GM12878 (cell line): ENCODE measurements at regions not wholly inside any gene's neighbourhood (a gene's known extent, or its start where the extent isn't known, plus 50 kb on each side); places are given as distances from the start of the nearest gene placed in this dataset.

Experiments used
- ATAC-seq: fragments of 200-7000 bp; cut with Tn5 transposase; 3 replicates; pipeline ENCODE4 v1.9.1; 2020; ENCODE audit warnings: mild to moderate bottlenecking, moderate library complexity
- BruUV-seq: library from RNA; stranded (reverse); fragments of 400-500 nt; replicated peaks from 2 replicates; lab custom pipeline; 2021; lab: Mats Ljungman, UMichigan
- CTCF ChIA-PET: fragments of 300-600 bp; sonication (Branson Sonifier 250); formaldehyde crosslinking; extraction: SDS; loops from one replicate; lab custom pipeline; 2021; ENCODE audit warnings: inconsistent platforms; lab: Yijun Ruan, JAX
- POLR2A ChIA-PET: fragments of 350-600 bp; formaldehyde crosslinking; extraction: SDS; loops from one replicate; lab custom pipeline; 2021; ENCODE audit warnings: inconsistent platforms; lab: Charles Lee
- RAD21 ChIA-PET: fragments of 300-600 bp; sonication (Branson Sonifier 250); formaldehyde crosslinking; loops from one replicate; lab custom pipeline; 2023; ENCODE audit warnings: antibody characterized with exemption; ENCODE audit not compliant: unreplicated experiment; lab: Charles Lee
- SMC1A ChIA-PET: fragments of 300-600 bp; sonication (Branson Sonifier 250); formaldehyde crosslinking; loops from one replicate; lab custom pipeline; 2023; ENCODE audit not compliant: unreplicated experiment, uncharacterized antibody; lab: Charles Lee
- DNase-seq: peaks from one replicate; pipeline ENCODE4 v3.0.0-alpha.2; 2011; ENCODE audit warnings: low read depth, low spot score
- FAIRE-seq: peaks from 3 replicates; lab custom pipeline; 2011; peaks lifted over from hg19 to GRCh38; lab: Jason Lieb, UNC
- H2AFZ ChIP-seq: 2 replicates; pipeline ENCODE4 v1.6.0; 2011; ENCODE audit warnings: low read depth, low read length, control low read depth; ENCODE audit not compliant: control insufficient read depth
- H3K27ac ChIP-seq: 2 replicates; pipeline ENCODE4 v1.5.1; 2011; ENCODE audit warnings: control low read depth; ENCODE audit not compliant: control insufficient read depth, insufficient read depth
- H3K27me3 ChIP-seq, 2 experiments: replicated peaks in 1 of 2; 2 replicates each; pipeline versions ENCODE4 v1.6.0 to v1.6.1; 2011; ENCODE audit warnings: low read length in 1 of 2; ENCODE audit not compliant: control insufficient read depth in 2 of 2, insufficient read depth in 2 of 2
- H3K36me3 ChIP-seq, 2 experiments: 2 replicates each; pipeline ENCODE4 v1.5.1; 2011; ENCODE audit warnings: low read length in 1 of 2; ENCODE audit not compliant: control insufficient read depth in 2 of 2, insufficient read depth in 2 of 2
- H3K4me1 ChIP-seq: 2 replicates; pipeline ENCODE4 v1.6.1; 2011; ENCODE audit warnings: mild to moderate bottlenecking, low read length, moderate library complexity, mixed read lengths; ENCODE audit not compliant: control insufficient read depth, insufficient read depth
- H3K4me2 ChIP-seq: 2 replicates; pipeline ENCODE4 v1.6.0; 2011; ENCODE audit warnings: control low read depth; ENCODE audit not compliant: control insufficient read depth, insufficient read depth
- H3K4me3 ChIP-seq: fragments of 200-600 bp; sonication (generic); 2 replicates; pipeline ENCODE4 v1.5.1; 2016
- H3K79me2 ChIP-seq: 2 replicates; pipeline ENCODE4 v1.6.0; 2011; ENCODE audit warnings: low read length; ENCODE audit not compliant: control insufficient read depth, insufficient read depth
- H3K9ac ChIP-seq: 2 replicates; pipeline ENCODE4 v1.8.0; 2011; ENCODE audit warnings: low read length, control low read depth, mixed read lengths; ENCODE audit not compliant: control insufficient read depth, insufficient read depth
- H3K9me3 ChIP-seq: replicated peaks from 3 replicates; pipeline ENCODE4 v1.5.1; 2011; ENCODE audit warnings: mild to moderate bottlenecking, low read length; ENCODE audit not compliant: control insufficient read depth, insufficient read depth
- H4K20me1 ChIP-seq: 2 replicates; pipeline ENCODE4 v1.6.0; 2011; ENCODE audit not compliant: control insufficient read depth, insufficient read depth
- CBX3 ChIP-seq: fragments of 200-600 bp; sonication (generic); IDR thresholded peaks from 2 replicates; pipeline ENCODE4 v1.6.1; 2016; ENCODE audit warnings: low read depth, borderline replicate concordance
- GABPA ChIP-seq: IDR thresholded peaks from 2 replicates; pipeline ENCODE4 v1.6.1; 2014; ENCODE audit warnings: antibody characterized with exemption, low read depth, mild to moderate bottlenecking, inconsistent platforms
- HCFC1 ChIP-seq: fragments of 150-350 bp; IDR thresholded peaks from 2 replicates; pipeline ENCODE4 v1.6.1; 2014; ENCODE audit warnings: low read length
- KDM1A ChIP-seq: fragments of 200-600 bp; sonication (generic); IDR thresholded peaks from 2 replicates; pipeline ENCODE4 v1.6.1; 2016; ENCODE audit warnings: borderline replicate concordance
- LARP7 ChIP-seq: fragments of 450-650 bp; IDR thresholded peaks from 2 replicates; pipeline ENCODE4 v1.6.1; 2017; ENCODE audit warnings: mild to moderate bottlenecking
- MYC ChIP-seq: IDR thresholded peaks from 2 replicates; pipeline ENCODE4 v1.6.1; 2011; ENCODE audit warnings: mild to moderate bottlenecking, low read length, moderate library complexity, inconsistent platforms; ENCODE audit not compliant: insufficient read depth, insufficient replicate concordance, insufficient read length, severe bottlenecking
- NFYB ChIP-seq: IDR thresholded peaks from 2 replicates; pipeline ENCODE4 v1.6.1; 2011; ENCODE audit warnings: low read depth, mild to moderate bottlenecking, low read length, improper control_type of control experiment, moderate library complexity; ENCODE audit not compliant: insufficient read depth
- POLR2AphosphoS2 ChIP-seq: IDR thresholded peaks from 2 replicates; pipeline ENCODE4 v1.6.1; 2011; ENCODE audit warnings: low read depth, mild to moderate bottlenecking, low read length, improper control_type of control experiment, moderate library complexity
- RBBP5 ChIP-seq: fragments of 200-600 bp; sonication (generic); conservative IDR thresholded peaks from 2 replicates; pipeline ENCODE4 v1.6.1; 2016
- SUPT20H ChIP-seq: IDR thresholded peaks from 2 replicates; pipeline ENCODE4 v1.6.1; 2011; ENCODE audit warnings: low read depth, mild to moderate bottlenecking, low read length, moderate library complexity, borderline replicate concordance; ENCODE audit not compliant: control insufficient read depth
- TCF12 ChIP-seq: IDR thresholded peaks from 2 replicates; pipeline ENCODE4 v1.6.1; 2011; ENCODE audit warnings: low read depth, mild to moderate bottlenecking, low read length
- TCF3 ChIP-seq: IDR thresholded peaks from 2 replicates; pipeline ENCODE4 v1.6.1; 2012; ENCODE audit warnings: low read depth, mild to moderate bottlenecking, low read length, borderline replicate concordance; ENCODE audit not compliant: insufficient read depth
- WGBS: methylation state at CpG from one replicate; pipeline ENCODE4 v1.1.6; 2016; ENCODE audit warnings: low lambda C conversion rate; ENCODE audit not compliant: insufficient replicate concordance, insufficient coverage; ENCODE audit errors: missing lambda C conversion rate; 5-methylcytosine and 5-hydroxymethylcytosine counted together
- in situ Hi-C: fragments of 300-500 bp; cut with MboI; formaldehyde crosslinking; loops from 9 replicates; pipeline ENCODE4 v1.14.3; 2018; ENCODE audit warnings: mixed read lengths
- intact Hi-C: fragments of 100-400 bp; cut with micrococcal nuclease; formaldehyde crosslinking; loops from one replicate; pipeline ENCODE4 v1.14.2; 2022; ENCODE audit not compliant: unreplicated experiment
- TF ChIP-seq, protein P1 (sequence below): fragments of 450-650 bp; IDR thresholded peaks from 2 replicates; pipeline ENCODE4 v1.6.1; 2017; ENCODE audit warnings: mild to moderate bottlenecking, moderate library complexity
- TF ChIP-seq, protein P2 (sequence below): IDR thresholded peaks from 2 replicates; pipeline ENCODE4 v1.6.1; 2012; ENCODE audit warnings: improper control_type of control experiment, low read depth, low read length; ENCODE audit not compliant: insufficient replicate concordance

DNA sequence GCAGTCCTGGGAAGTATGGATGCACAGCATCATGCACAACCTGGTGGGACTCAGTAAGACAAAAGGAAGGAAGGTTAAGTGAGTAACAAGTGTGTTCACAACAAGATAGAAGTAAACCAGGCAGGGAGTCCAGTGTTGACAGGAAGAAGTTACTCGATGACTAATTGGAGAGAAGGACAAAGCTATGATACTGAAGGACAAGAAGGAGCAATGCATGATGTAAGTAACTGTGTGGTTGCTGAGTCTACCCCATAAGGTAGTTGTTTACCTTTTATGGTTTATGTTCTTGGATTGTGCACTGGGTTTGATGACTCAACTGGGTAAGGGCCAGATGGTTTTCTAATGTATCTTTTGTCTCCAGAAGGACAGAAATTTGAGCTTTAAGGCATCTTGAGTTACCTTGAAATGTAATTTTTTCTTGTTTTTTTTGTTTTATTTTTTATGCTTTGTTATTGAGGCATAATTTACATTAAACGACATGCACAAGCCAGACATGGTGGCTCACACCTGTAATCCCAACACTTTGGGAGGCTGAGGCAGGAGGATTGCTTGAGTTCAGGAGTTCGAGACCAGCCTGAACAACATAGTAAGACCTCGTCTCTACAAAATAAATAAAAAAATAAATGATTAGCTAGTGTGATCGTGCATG, 89.2 kb upstream of the CAST start:
- H3K4me2 ChIP-seq: no peak overlapping the region
- no peaks in the 10 kb centered on the region for H3K4me1 ChIP-seq
- H2AFZ ChIP-seq: no peak overlapping the region
- H4K20me1 ChIP-seq: no peaks in the 10 kb centered on the region
- in situ Hi-C loops (no loop called here), intact Hi-C loops (no loop called here)
- no peaks in the 10 kb centered on the region for H3K27me3 ChIP-seq
- BruUV-seq: no TSS peak
- FAIRE-seq (peak; percentile 65), ATAC-seq (peak; percentile 24; the same call in 1 of the 3 replicates), DNase-seq (no peak)
- H3K27ac ChIP-seq: no peak overlapping the region
- no peak overlapping the region for H3K4me3 ChIP-seq
- H3K9me3 ChIP-seq: no peaks in the 10 kb centered on the region
- ChIA-PET POLR2A (no interaction called here), CTCF (no interaction called here), SMC1A (interaction anchor here (1.3 to 1.5 kb wide), 2 partner anchors 8 to 33 kb away, joined by 3 read pairs; no protein-coding TSS in a partner anchor), RAD21 (no interaction called here)
- no peak overlapping the region for H3K9ac ChIP-seq
- H3K79me2 ChIP-seq: no peaks in the 10 kb centered on the region
- H3K36me3 ChIP-seq: no peaks in the 10 kb centered on the region
- WGBS: 33% methylated on average over 5 of the region's 5 CpGs
- TF ChIP-seq, protein P1, sequence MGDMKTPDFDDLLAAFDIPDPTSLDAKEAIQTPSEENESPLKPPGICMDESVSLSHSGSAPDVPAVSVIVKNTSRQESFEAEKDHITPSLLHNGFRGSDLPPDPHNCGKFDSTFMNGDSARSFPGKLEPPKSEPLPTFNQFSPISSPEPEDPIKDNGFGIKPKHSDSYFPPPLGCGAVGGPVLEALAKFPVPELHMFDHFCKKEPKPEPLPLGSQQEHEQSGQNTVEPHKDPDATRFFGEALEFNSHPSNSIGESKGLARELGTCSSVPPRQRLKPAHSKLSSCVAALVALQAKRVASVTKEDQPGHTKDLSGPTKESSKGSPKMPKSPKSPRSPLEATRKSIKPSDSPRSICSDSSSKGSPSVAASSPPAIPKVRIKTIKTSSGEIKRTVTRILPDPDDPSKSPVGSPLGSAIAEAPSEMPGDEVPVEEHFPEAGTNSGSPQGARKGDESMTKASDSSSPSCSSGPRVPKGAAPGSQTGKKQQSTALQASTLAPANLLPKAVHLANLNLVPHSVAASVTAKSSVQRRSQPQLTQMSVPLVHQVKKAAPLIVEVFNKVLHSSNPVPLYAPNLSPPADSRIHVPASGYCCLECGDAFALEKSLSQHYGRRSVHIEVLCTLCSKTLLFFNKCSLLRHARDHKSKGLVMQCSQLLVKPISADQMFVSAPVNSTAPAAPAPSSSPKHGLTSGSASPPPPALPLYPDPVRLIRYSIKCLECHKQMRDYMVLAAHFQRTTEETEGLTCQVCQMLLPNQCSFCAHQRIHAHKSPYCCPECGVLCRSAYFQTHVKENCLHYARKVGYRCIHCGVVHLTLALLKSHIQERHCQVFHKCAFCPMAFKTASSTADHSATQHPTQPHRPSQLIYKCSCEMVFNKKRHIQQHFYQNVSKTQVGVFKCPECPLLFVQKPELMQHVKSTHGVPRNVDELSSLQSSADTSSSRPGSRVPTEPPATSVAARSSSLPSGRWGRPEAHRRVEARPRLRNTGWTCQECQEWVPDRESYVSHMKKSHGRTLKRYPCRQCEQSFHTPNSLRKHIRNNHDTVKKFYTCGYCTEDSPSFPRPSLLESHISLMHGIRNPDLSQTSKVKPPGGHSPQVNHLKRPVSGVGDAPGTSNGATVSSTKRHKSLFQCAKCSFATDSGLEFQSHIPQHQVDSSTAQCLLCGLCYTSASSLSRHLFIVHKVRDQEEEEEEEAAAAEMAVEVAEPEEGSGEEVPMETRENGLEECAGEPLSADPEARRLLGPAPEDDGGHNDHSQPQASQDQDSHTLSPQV: no peak
- no peak for TF ChIP-seq MYC
- no peak for TF ChIP-seq NFYB
- TF ChIP-seq TCF12: no peak
- TF ChIP-seq, protein P2, sequence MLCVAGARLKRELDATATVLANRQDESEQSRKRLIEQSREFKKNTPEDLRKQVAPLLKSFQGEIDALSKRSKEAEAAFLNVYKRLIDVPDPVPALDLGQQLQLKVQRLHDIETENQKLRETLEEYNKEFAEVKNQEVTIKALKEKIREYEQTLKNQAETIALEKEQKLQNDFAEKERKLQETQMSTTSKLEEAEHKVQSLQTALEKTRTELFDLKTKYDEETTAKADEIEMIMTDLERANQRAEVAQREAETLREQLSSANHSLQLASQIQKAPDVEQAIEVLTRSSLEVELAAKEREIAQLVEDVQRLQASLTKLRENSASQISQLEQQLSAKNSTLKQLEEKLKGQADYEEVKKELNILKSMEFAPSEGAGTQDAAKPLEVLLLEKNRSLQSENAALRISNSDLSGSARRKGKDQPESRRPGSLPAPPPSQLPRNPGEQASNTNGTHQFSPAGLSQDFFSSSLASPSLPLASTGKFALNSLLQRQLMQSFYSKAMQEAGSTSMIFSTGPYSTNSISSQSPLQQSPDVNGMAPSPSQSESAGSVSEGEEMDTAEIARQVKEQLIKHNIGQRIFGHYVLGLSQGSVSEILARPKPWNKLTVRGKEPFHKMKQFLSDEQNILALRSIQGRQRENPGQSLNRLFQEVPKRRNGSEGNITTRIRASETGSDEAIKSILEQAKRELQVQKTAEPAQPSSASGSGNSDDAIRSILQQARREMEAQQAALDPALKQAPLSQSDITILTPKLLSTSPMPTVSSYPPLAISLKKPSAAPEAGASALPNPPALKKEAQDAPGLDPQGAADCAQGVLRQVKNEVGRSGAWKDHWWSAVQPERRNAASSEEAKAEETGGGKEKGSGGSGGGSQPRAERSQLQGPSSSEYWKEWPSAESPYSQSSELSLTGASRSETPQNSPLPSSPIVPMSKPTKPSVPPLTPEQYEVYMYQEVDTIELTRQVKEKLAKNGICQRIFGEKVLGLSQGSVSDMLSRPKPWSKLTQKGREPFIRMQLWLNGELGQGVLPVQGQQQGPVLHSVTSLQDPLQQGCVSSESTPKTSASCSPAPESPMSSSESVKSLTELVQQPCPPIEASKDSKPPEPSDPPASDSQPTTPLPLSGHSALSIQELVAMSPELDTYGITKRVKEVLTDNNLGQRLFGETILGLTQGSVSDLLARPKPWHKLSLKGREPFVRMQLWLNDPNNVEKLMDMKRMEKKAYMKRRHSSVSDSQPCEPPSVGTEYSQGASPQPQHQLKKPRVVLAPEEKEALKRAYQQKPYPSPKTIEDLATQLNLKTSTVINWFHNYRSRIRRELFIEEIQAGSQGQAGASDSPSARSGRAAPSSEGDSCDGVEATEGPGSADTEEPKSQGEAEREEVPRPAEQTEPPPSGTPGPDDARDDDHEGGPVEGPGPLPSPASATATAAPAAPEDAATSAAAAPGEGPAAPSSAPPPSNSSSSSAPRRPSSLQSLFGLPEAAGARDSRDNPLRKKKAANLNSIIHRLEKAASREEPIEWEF: no peak
- no peak for TF ChIP-seq TCF3
- no peak for TF ChIP-seq KDM1A
- TF ChIP-seq SUPT20H: no peak
- TF ChIP-seq RBBP5: no peak
- TF ChIP-seq LARP7: no peak
- TF ChIP-seq CBX3: no peak
- no peak for TF ChIP-seq POLR2AphosphoS2
- TF ChIP-seq HCFC1: no peak
- TF ChIP-seq GABPA: no peak
